GM18909 (cell line): ENCODE measurements at regions not wholly inside any gene's neighbourhood (a gene's known extent, or its start where the extent isn't known, plus 50 kb on each side); places are given as distances from the start of the nearest gene placed in this dataset.

ENCODE experiments used
- ATAC-seq: cut with Tn5 transposase; IDR thresholded peaks from one replicate; pipeline ENCODE4 v1.9.1; 2021; ENCODE audit warnings: mild to moderate bottlenecking; ENCODE audit not compliant: unreplicated experiment, poor library complexity

GRCh38 chr13:76466043-76466442, 420.2 kb downstream of the KCTD12 start:
- ATAC-seq = no peak

- no peak for ATAC-seq
These were observed 422.9 kb downstream of the KCTD12 start for GRCh38 chr13:76463314-76463713.

GRCh38 chr13:76461999-76462398, 424.2 kb downstream of the KCTD12 start:
- no peak for ATAC-seq

GRCh38 chr13:76461484-76461883, 424.7 kb downstream of the KCTD12 start:
- no peak for ATAC-seq

- ATAC-seq = no peak
These were observed 426.3 kb downstream of the KCTD12 start for GRCh38 chr13:76459863-76460262.

GRCh38 chr13:76455960-76456359, 430.2 kb downstream of the KCTD12 start:
- no peak for ATAC-seq

- ATAC-seq = no peak
These were observed 431.2 kb downstream of the KCTD12 start for GRCh38 chr13:76454991-76455390.

- no peak for ATAC-seq
These were observed 436.5 kb downstream of the KCTD12 start for GRCh38 chr13:76449716-76450115.

GRCh38 chr13:76446191-76446590, 440.0 kb downstream of the KCTD12 start:
- ATAC-seq = no peak

- ATAC-seq = peak; percentile 90
These were observed 445.6 kb downstream of the KCTD12 start for GRCh38 chr13:76440568-76440967.

- no peak for ATAC-seq
These were observed 446.7 kb downstream of the KCTD12 start for GRCh38 chr13:76439546-76439945.

- no peak for ATAC-seq
These were observed 448.2 kb downstream of the KCTD12 start for GRCh38 chr13:76438050-76438449.

- ATAC-seq = no peak
These were observed 460.3 kb downstream of the KCTD12 start for GRCh38 chr13:76425935-76426334.

- no peak for ATAC-seq
These were observed 465.2 kb downstream of the KCTD12 start for GRCh38 chr13:76421011-76421410.

GRCh38 chr13:76418404-76418803, 467.8 kb downstream of the KCTD12 start:
- ATAC-seq = no peak

GRCh38 chr13:76414320-76414719, 471.9 kb downstream of the KCTD12 start:
- ATAC-seq = no peak

- ATAC-seq = no peak
These were observed 480.0 kb downstream of the KCTD12 start for GRCh38 chr13:76406243-76406642.

- ATAC-seq = no peak
These were observed 487.8 kb downstream of the KCTD12 start for GRCh38 chr13:76398425-76398824.

GRCh38 chr13:76397413-76397812, 488.8 kb downstream of the KCTD12 start:
- no peak for ATAC-seq

- no peak for ATAC-seq
These were observed 496.9 kb downstream of the KCTD12 start for GRCh38 chr13:76389321-76389720.

GRCh38 chr13:76387566-76387965, 498.6 kb downstream of the KCTD12 start:
- no peak for ATAC-seq

- no peak for ATAC-seq
These were observed 499.9 kb downstream of the KCTD12 start for GRCh38 chr13:76386321-76386720.

- no peak for ATAC-seq
These were observed 500.6 kb downstream of the KCTD12 start for GRCh38 chr13:76385586-76385985.
